ENCODE measurements at regions not wholly inside any gene's neighbourhood (a gene's known extent, or its start where the extent isn't known, plus 50 kb on each side); places are given as distances from the start of the nearest gene placed in this dataset.

- TF ChIP-seq CTCF (IDR thresholded peaks at IDR 0.05) (no peak), POLR2A (IDR thresholded peaks at IDR 0.05) (no peak)
Observed at GRCh38 chr3:20576228-20576627, 390.2 kb upstream of the SGO1 start.

Measured in tibial nerve (tissue), 3 donors.